GM12873 (cell line): ENCODE measurements at regions not wholly inside any gene's neighbourhood (a gene's known extent, or its start where the extent isn't known, plus 50 kb on each side); places are given as distances from the start of the nearest gene placed in this dataset.

Source experiments
- CTCF ChIP-seq: IDR thresholded peaks from 2 replicates; pipeline ENCODE4 v1.5.1; 2012; ENCODE audit warnings: low read depth, mild to moderate bottlenecking, moderate library complexity, low read length, control low read depth; ENCODE audit not compliant: insufficient read depth; ENCODE audit errors: missing control alignments

- TF ChIP-seq CTCF, result no peak
Observed at GRCh38 chr3:72174890-72175289, 389.9 kb upstream of the PROK2 start.

GRCh38 chr3:72174040-72174439 lies 389.1 kb upstream of the PROK2 start:
- TF ChIP-seq CTCF, result no peak

GRCh38 chr3:72171946-72172345 lies 387.0 kb upstream of the PROK2 start:
- TF ChIP-seq CTCF, result no peak

GRCh38 chr3:72171463-72171881 lies 386.5 kb upstream of the PROK2 start:
- no peak for TF ChIP-seq CTCF

GRCh38 chr3:72169561-72170472 lies 384.9 kb upstream of the PROK2 start:
- TF ChIP-seq CTCF, result no peak

- TF ChIP-seq CTCF, result no peak
Observed at GRCh38 chr3:72169120-72169519, 384.2 kb upstream of the PROK2 start.

GRCh38 chr3:72165808-72166207 lies 380.9 kb upstream of the PROK2 start:
- no peak for TF ChIP-seq CTCF
